Astrocyte of the cerebellum (primary cell): ENCODE measurements at regions not wholly inside any gene's neighbourhood (a gene's known extent, or its start where the extent isn't known, plus 50 kb on each side); places are given as distances from the start of the nearest gene placed in this dataset.

ENCODE experiments used
- DNase-seq: peaks from one replicate; pipeline ENCODE4 v3.0.0-alpha.2; 2011; ENCODE audit warnings: low read depth
- H3K4me3 ChIP-seq: 2 replicates; pipeline ENCODE4 v1.5.1; 2011; ENCODE audit warnings: mild to moderate bottlenecking, low read depth, low read length, moderate library complexity
- CTCF ChIP-seq: IDR thresholded peaks from 2 replicates; pipeline ENCODE4 v1.5.1; 2012; ENCODE audit warnings: low read length, low read depth, moderate library complexity, mild to moderate bottlenecking; ENCODE audit errors: missing control alignments
- in situ Hi-C: cut with HindIII; loops from 2 replicates; pipeline ENCODE4 v1.10.0; 2017; ENCODE audit warnings: low sequenced_read_pairs

GRCh38 chr6:132948889-132949288 lies 134.5 kb downstream of the RPS12 start:
- no peak for DNase-seq
- H3K4me3 ChIP-seq = no peak overlapping the region
- TF ChIP-seq CTCF = no peak
- in situ Hi-C loops = no loop called here

GRCh38 chr6:132950566-132950965 lies 136.2 kb downstream of the RPS12 start:
- in situ Hi-C loops = no loop called here
- no peak for TF ChIP-seq CTCF
- H3K4me3 ChIP-seq = no peak overlapping the region
- DNase-seq = no peak

- no peak for DNase-seq
- no peak overlapping the region for H3K4me3 ChIP-seq
- no peak for TF ChIP-seq CTCF
- in situ Hi-C loops = no loop called here
These were observed 137.9 kb downstream of the RPS12 start for GRCh38 chr6:132952031-132952867.

GRCh38 chr6:132952986-132953385 lies 138.6 kb downstream of the RPS12 start:
- no peak for TF ChIP-seq CTCF

GRCh38 chr6:132954222-132954621 lies 139.9 kb downstream of the RPS12 start:
- no peak overlapping the region for H3K4me3 ChIP-seq
- no peak for DNase-seq
- in situ Hi-C loops = no loop called here
- no peak for TF ChIP-seq CTCF

More at GRCh38 chr6:132952986-132953385, 138.6 kb downstream of the RPS12 start:
- H3K4me3 ChIP-seq = no peak overlapping the region
- no peak for DNase-seq
- in situ Hi-C loops = no loop called here

GRCh38 chr6:132954936-132955335 lies 140.6 kb downstream of the RPS12 start:
- no peak for DNase-seq
- no peak for TF ChIP-seq CTCF
- no peak overlapping the region for H3K4me3 ChIP-seq
- in situ Hi-C loops = no loop called here
